Fibroblast of villous mesenchyme (primary cell): ENCODE measurements at regions not wholly inside any gene's neighbourhood (a gene's known extent, or its start where the extent isn't known, plus 50 kb on each side); places are given as distances from the start of the nearest gene placed in this dataset.
"Not testable (repeated sequence)": the region's sequence is repeated elsewhere in the genome, so short reads cannot be mapped to it uniquely, and the experiment has no call there.

ENCODE experiments used
- DNase-seq: peaks from one replicate; pipeline ENCODE4 v3.0.0-alpha.2; 2010; ENCODE audit warnings: low read depth
- H3K4me3 ChIP-seq: 2 replicates; pipeline ENCODE4 v1.5.1; 2011; ENCODE audit warnings: low read depth, mild to moderate bottlenecking, low read length
- TF ChIP-seq, protein P1 (sequence below): IDR thresholded peaks from 2 replicates; pipeline ENCODE4 v1.5.1; 2012; ENCODE audit warnings: low read depth, mild to moderate bottlenecking, low read length; ENCODE audit not compliant: insufficient read depth

DNA sequence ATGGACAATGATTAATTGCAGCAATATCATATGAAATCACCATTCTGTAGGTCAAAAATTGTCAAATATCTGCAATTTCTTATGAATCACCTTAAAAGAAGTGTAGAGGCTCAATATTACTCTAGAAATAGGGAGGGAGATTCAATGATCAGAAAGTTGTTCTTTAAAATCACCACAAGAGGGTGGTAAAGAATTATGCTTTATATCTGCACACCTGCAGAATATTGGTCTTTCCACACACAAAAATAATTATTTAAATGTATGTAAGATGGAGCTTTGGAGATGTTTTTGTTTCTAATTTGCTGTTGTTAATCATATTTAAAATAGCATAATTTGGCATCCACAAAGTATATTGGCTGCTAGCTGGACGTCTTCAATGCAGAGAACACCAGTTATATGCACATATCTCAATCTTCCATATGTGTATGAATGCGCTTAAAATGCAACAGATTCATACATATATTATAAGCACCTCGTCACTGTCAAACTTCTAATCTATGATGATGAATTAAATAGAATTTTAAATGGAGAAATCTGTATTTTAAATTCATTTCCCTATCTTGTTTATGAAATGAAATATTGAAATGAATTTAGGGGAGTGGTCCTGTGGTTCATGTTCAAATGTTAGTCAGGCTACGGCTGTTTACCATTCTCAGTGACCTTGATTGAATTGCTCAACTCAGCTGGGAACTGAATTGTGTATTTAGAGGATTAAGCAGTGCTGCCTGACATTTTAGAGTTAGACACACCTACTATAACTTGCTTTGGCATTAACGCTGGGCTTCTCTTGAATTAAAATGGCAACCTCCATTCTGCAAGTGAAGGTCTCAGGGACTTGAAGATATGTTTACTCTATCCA, 405.1 kb upstream of the FRG2C start:
- TF ChIP-seq, protein P1, sequence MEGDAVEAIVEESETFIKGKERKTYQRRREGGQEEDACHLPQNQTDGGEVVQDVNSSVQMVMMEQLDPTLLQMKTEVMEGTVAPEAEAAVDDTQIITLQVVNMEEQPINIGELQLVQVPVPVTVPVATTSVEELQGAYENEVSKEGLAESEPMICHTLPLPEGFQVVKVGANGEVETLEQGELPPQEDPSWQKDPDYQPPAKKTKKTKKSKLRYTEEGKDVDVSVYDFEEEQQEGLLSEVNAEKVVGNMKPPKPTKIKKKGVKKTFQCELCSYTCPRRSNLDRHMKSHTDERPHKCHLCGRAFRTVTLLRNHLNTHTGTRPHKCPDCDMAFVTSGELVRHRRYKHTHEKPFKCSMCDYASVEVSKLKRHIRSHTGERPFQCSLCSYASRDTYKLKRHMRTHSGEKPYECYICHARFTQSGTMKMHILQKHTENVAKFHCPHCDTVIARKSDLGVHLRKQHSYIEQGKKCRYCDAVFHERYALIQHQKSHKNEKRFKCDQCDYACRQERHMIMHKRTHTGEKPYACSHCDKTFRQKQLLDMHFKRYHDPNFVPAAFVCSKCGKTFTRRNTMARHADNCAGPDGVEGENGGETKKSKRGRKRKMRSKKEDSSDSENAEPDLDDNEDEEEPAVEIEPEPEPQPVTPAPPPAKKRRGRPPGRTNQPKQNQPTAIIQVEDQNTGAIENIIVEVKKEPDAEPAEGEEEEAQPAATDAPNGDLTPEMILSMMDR: peak; percentile 41
- peak; percentile 13 for DNase-seq
- H3K4me3 ChIP-seq: not testable (repeated sequence)

DNA sequence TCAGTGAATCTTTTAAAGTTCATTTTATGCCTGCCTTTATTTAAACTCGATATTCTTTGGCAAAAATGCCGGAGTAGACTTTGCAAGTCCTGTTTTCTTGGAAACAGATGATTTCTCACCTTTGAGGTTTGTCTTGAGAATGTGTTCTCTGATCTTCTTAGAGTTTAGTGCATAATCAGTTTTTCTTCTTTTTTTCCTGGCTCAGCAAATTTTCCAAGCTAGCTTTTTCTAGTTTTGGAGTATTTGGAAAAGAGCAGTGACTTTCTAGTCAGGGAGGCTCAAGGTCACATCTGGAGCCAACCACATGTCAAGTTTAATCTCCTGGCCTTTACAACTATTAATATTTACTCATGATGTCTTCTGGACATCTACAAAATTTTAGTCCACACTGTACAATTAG, 403.2 kb upstream of the FRG2C start:
- not testable (repeated sequence) for DNase-seq, H3K4me3 ChIP-seq

DNA sequence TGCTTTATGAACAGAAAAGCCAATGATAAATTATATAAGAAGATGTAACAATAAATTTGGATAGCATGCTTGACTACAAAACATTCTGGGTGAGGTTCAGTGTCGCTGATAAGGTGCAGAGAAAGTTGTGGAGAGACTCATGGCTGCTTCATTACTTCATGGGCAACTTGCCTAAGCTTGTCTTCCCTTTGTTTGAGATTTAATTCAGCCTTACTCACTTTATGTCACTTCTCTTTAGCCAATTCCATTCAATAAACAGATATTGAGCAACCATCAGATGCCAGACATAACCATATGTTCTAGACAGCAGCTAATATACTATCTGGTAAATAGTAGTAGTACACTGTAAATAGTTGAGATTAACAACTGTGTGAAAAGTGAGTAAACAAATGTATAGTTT, 401.5 kb upstream of the FRG2C start:
- TF ChIP-seq, protein P1: no peak
- no peak overlapping the region for H3K4me3 ChIP-seq
- DNase-seq: no peak

DNA sequence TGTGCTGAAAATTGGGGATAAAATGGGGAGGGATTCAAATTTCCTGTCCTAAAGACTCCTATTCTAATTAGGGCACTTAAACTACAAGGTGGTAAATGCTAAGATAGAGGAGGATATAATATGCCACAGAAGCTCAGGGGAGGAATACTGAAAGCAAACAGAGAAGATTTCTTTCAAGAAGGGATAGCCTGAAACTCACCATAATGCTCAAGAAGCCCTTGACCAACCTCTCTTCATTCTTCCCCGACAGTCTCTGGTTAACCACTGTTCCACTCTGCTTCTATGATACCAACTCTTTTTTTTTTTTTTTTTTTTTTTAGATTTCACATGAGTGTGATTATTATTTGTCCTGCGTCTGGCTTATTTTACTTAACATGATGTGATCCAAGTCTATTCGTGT, 398.2 kb upstream of the FRG2C start:
- no peak overlapping the region for H3K4me3 ChIP-seq
- no peak for DNase-seq
- TF ChIP-seq, protein P1: no peak

DNA sequence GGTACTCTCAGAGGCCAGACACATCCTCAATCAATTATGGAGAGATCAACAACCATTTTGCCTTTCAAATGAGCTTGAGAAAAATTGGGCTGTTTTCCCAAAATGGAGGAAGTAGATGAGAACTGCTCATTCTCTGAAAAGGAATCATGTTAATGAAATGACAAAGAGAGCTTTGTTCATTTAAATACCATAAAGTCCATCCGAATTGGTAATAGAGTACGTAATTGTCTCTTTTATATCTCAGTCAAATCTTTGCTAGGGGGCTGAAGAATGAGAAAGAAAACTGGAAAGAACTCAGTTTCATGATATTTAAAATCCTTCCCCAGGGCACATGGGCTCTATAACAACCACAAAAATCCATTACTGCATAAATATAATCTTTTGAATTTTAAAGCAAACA, 395.6 kb upstream of the FRG2C start:
- not testable (repeated sequence) for DNase-seq, H3K4me3 ChIP-seq

DNA sequence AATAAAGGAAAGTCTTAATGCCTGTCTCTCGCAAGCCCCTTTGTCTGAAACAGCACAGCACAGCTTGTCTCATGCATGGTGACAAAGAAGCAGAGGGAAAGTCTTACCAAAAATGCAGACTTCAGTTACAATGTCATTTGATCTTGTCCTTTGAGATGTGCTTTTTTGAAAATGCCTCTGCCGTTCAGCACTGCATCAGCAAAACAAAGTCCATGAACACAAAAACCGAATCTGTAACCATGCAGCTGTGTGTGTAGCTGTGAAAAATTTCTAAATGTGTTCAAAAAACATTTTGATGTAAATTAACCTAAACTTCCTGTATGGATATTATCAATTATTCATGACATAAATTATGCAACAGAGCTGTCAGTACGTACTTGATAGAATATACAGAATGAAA, 391.9 kb upstream of the FRG2C start:
- not testable (repeated sequence) for H3K4me3 ChIP-seq

DNA sequence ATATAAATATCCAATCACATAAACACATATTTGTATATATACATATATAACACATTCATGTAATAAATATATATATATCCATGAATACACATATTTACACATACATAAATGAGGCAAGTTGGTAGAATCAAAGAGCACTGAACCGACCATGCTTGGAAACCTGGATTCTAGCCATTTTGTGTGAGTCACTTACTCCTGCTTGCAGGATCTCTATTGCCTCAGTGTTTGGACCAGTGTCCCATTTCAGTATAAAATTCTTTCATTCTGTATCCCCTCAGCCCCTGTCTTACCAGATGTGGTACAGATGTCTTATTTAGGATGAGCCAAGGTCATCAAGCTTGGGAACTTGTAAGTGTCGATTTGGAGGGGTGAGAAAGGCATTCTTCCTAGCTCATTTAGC, 391.4 kb upstream of the FRG2C start:
- DNase-seq: peak; percentile 19
- TF ChIP-seq, protein P1: no peak
- H3K4me3 ChIP-seq: no peak overlapping the region

More for the DNA sequence above, 391.9 kb upstream of the FRG2C start:
- not testable (repeated sequence) for DNase-seq

DNA sequence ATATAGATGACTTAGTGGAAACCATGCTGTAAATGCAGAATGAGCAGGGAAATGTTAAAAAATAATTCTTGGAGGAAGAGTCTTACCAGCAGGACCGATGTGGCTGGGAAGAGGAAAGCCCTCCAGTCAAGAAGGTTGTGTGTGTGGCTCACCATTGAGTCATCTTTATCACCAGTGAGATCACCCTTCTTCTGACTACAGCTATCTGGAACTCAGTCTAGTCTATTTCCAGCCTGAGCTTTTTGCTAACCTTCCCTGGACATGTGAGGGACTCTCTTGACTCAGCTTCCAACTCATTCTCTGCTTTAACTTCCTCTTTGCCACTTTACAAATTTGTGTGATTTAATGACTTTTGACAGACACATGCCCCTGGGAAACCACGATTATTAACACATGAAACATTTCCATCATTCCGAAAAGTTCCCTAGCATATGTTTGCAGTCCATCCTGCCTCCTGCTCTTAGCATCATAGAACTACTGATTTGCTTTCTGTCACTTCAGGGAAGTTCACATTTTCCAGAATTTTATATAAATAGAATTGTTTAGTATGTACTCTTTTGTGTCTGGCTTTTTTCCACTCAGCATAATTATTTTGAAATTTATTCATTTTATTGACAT, 378.5 kb upstream of the FRG2C start:
- peak; percentile 26 for DNase-seq
- not testable (repeated sequence) for H3K4me3 ChIP-seq

DNA sequence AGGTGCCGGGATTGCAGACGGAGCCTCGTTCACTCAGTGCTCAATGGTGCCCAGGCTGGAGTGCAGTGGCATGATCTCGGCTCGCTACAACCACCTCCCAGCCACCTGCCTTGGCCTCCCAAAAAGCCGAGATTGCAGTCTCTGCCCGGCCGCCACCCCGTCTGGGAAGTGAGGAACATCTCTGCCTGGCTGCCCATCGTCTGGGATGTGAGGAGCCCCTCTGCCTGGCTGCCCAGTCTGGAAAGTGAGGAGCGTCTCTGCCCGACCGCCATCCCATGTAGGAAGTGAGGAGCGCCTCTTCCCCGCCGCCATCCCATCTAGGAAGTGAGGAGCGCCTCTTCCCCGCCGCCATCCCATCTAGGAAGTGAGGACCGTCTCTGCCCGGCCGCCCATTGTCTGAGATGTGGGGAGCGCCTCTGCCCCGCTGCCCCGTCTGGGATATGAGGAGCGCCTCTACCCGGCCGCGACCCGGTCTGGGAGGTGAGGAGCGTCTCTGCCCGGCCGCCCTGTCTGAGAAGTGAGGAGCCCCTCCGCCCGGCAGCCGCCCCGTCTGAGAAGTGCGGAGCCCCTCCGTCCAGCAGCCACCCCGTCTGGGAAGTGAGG, 375.1 kb upstream of the FRG2C start:
- not testable (repeated sequence) for DNase-seq, H3K4me3 ChIP-seq
